Liver (tissue), 8 donors: ENCODE measurements at regions not wholly inside any gene's neighbourhood (a gene's known extent, or its start where the extent isn't known, plus 50 kb on each side); places are given as distances from the start of the nearest gene placed in this dataset.

ENCODE experiments used
- DNase-seq: peaks from one replicate; pipeline ENCODE4 v3.0.0-alpha.2; 2017; ENCODE audit warnings: low spot score
- H3K27ac ChIP-seq, 2 donors: one replicate each; pipeline ENCODE4 v1.7.0; 2013; ENCODE audit warnings: inconsistent platforms in 2 of 2, low read length in 2 of 2, control low read depth in 1 of 2, low read depth in 1 of 2, mild to moderate bottlenecking in 1 of 2
- H3K27me3 ChIP-seq, 4 donors: one replicate each; pipeline versions ENCODE4 v1.6.1 to v1.7.0; 2013; ENCODE audit warnings: low read length in 3 of 4, inconsistent platforms in 1 of 4, mild to moderate bottlenecking in 1 of 4, moderate library complexity in 1 of 4; ENCODE audit not compliant: control insufficient read depth in 4 of 4, insufficient read depth in 4 of 4
- H3K36me3 ChIP-seq, 4 donors: one replicate each; pipeline versions ENCODE4 v1.6.1 to v1.7.0; 2013; ENCODE audit warnings: low read length in 3 of 4, mild to moderate bottlenecking in 3 of 4, low read depth in 1 of 4, moderate library complexity in 1 of 4; ENCODE audit not compliant: control insufficient read depth in 4 of 4, insufficient read depth in 3 of 4
- H3K4me1 ChIP-seq, 4 donors: one replicate each; pipeline versions ENCODE4 v1.6.1 to v1.7.0; 2013; ENCODE audit warnings: low read length in 3 of 4, mild to moderate bottlenecking in 3 of 4, moderate library complexity in 1 of 4; ENCODE audit not compliant: control insufficient read depth in 4 of 4, insufficient read depth in 4 of 4
- H3K4me3 ChIP-seq, 3 donors: one replicate each; pipeline versions ENCODE4 v1.6.1 to v1.7.0; 2013; ENCODE audit warnings: low read length in 3 of 3, control low read depth in 1 of 3, low read depth in 1 of 3, mild to moderate bottlenecking in 1 of 3
- H3K9ac ChIP-seq, 2 donors: one replicate each; pipeline ENCODE4 v1.7.0; 2013; ENCODE audit warnings: low read length in 2 of 2, mild to moderate bottlenecking in 2 of 2, moderate library complexity in 2 of 2, control low read depth in 1 of 2, low read depth in 1 of 2
- H3K9me3 ChIP-seq, 4 donors: one replicate each; pipeline versions ENCODE4 v1.6.1 to v1.7.0; 2013; ENCODE audit warnings: low read length in 3 of 4; ENCODE audit not compliant: control insufficient read depth in 4 of 4
- EGR1 ChIP-seq, 2 donors: IDR thresholded peaks; 2 replicates each; pipeline ENCODE4 v1.6.1; 2016 to 2018; ENCODE audit warnings: antibody characterized with exemption in 2 of 2, low read depth in 2 of 2
- FOXA1 ChIP-seq: IDR thresholded peaks from 2 replicates; pipeline ENCODE4 v1.6.1; 2016; ENCODE audit warnings: antibody characterized with exemption
- GABPA ChIP-seq, 2 donors: IDR thresholded peaks in 1 of 2; conservative IDR thresholded peaks in 1 of 2; 2 replicates each; pipeline ENCODE4 v1.6.1; 2016; ENCODE audit warnings: antibody characterized with exemption in 2 of 2, mild to moderate bottlenecking in 1 of 2, moderate library complexity in 1 of 2
- HNF4A ChIP-seq, 2 donors: conservative IDR thresholded peaks; 2 replicates each; pipeline ENCODE4 v1.6.1; 2016; ENCODE audit warnings: antibody characterized with exemption in 2 of 2, mild to moderate bottlenecking in 2 of 2
- HNF4G ChIP-seq: IDR thresholded peaks from 2 replicates; pipeline ENCODE4 v1.6.1; 2016; ENCODE audit warnings: antibody characterized with exemption
- JUND ChIP-seq, 2 donors: IDR thresholded peaks; 2 replicates each; pipeline ENCODE4 v1.6.1; 2016; ENCODE audit warnings: antibody characterized with exemption in 2 of 2
- NR2F2 ChIP-seq: IDR thresholded peaks from 2 replicates; pipeline ENCODE4 v1.6.1; 2016; ENCODE audit warnings: antibody characterized with exemption
- RAD21 ChIP-seq, 2 donors: IDR thresholded peaks; 2 replicates each; pipeline ENCODE4 v1.6.1; 2016; ENCODE audit warnings: antibody characterized with exemption in 2 of 2, mild to moderate bottlenecking in 2 of 2
- RXRA ChIP-seq, 2 donors: IDR thresholded peaks; 2 replicates each; pipeline ENCODE4 v1.6.1; 2017 to 2018; ENCODE audit warnings: antibody characterized with exemption in 2 of 2, mild to moderate bottlenecking in 1 of 2
- SP1 ChIP-seq: IDR thresholded peaks from 2 replicates; pipeline ENCODE4 v1.6.1; 2018; ENCODE audit warnings: antibody characterized with exemption, mild to moderate bottlenecking
- TAF1 ChIP-seq: conservative IDR thresholded peaks from 2 replicates; pipeline ENCODE4 v1.6.1; 2016; ENCODE audit warnings: antibody characterized with exemption, mild to moderate bottlenecking
- YY1 ChIP-seq: IDR thresholded peaks from 2 replicates; pipeline ENCODE4 v1.6.1; 2016; ENCODE audit warnings: antibody characterized with exemption, mild to moderate bottlenecking
- WGBS: extraction: QIAGEN DNeasy Blood & Tissue Kit; methylation state at CpG from one replicate; pipeline ENCODE4 v1.1.7; 2013; 5-methylcytosine and 5-hydroxymethylcytosine counted together
- TF ChIP-seq, protein P1 (sequence below): IDR thresholded peaks from 2 replicates; pipeline ENCODE4 v1.6.1; 2016; ENCODE audit warnings: antibody characterized with exemption
- TF ChIP-seq, protein P2 (sequence below): IDR thresholded peaks from 2 replicates; pipeline ENCODE4 v1.6.1; 2016; ENCODE audit warnings: antibody characterized with exemption
- TF ChIP-seq, protein P3 (sequence below): fragments of 150-350 bp; IDR thresholded peaks from 2 replicates; pipeline ENCODE4 v1.5.1; 2017; ENCODE audit warnings: improper control_type of control experiment, low read depth, low read length; ENCODE audit not compliant: missing input control
- TF ChIP-seq, protein P4 (sequence below): IDR thresholded peaks from 2 replicates; pipeline ENCODE4 v1.6.1; 2016; ENCODE audit warnings: antibody characterized with exemption, mild to moderate bottlenecking
- donor health status: healthy.
- donor health status: healthy.
- donor health status: healthy.
- donor health status: healthy.
- donor health status: healthy.

DNA sequence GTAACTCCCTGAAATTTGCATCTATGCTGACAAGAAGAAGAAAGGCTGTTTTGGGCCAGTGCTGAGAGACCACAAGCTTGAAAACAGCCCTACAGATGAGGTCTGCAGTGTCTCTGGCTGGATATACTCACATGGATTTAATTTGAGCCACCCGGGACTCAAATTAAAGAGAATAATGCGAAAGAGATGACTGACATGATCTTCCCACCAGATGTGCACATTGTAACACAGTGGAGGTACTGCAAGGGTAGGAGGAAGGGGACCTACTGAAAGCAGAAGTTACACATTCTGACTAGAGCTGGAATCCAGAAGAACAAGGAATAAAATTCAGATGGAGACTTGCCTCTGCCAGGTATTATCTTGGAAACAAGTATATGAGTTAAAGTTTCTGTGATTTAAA, 728.3 kb upstream of the SGO1 start:
- no peak for DNase-seq
- Histone ChIP-seq H3K36me3 (no peaks in the 10 kb centered on the region), H3K27ac (no peak overlapping the region), H3K27me3 (no peaks in the 10 kb centered on the region), H3K4me3 (no peak overlapping the region), H3K9me3 (no peaks in the 10 kb centered on the region), H3K9ac (no peak overlapping the region), H3K4me1 (no peaks in the 10 kb centered on the region)
- TF ChIP-seq RXRA (IDR thresholded peaks at IDR 0.05) (no peak), GABPA (IDR thresholded peaks at IDR 0.05 in 1 of 2, conservative IDR thresholded peaks at IDR 0.05 in 1 of 2) (no peak), YY1 (no peak), TAF1 (no peak), RAD21 (IDR thresholded peaks at IDR 0.05) (no peak), HNF4A (conservative IDR thresholded peaks at IDR 0.05) (no peak), NR2F2 (no peak), HNF4G (no peak), EGR1 (IDR thresholded peaks at IDR 0.05; ENCODE audit: low read depth in 2 of 2) (no peak), JUND (IDR thresholded peaks at IDR 0.05) (no peak), SP1 (no peak)
- TF ChIP-seq, protein P1, sequence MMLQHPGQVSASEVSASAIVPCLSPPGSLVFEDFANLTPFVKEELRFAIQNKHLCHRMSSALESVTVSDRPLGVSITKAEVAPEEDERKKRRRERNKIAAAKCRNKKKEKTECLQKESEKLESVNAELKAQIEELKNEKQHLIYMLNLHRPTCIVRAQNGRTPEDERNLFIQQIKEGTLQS, result no peak
- TF ChIP-seq, protein P2, sequence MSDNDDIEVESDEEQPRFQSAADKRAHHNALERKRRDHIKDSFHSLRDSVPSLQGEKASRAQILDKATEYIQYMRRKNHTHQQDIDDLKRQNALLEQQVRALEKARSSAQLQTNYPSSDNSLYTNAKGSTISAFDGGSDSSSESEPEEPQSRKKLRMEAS, result no peak
- TF ChIP-seq, protein P3, sequence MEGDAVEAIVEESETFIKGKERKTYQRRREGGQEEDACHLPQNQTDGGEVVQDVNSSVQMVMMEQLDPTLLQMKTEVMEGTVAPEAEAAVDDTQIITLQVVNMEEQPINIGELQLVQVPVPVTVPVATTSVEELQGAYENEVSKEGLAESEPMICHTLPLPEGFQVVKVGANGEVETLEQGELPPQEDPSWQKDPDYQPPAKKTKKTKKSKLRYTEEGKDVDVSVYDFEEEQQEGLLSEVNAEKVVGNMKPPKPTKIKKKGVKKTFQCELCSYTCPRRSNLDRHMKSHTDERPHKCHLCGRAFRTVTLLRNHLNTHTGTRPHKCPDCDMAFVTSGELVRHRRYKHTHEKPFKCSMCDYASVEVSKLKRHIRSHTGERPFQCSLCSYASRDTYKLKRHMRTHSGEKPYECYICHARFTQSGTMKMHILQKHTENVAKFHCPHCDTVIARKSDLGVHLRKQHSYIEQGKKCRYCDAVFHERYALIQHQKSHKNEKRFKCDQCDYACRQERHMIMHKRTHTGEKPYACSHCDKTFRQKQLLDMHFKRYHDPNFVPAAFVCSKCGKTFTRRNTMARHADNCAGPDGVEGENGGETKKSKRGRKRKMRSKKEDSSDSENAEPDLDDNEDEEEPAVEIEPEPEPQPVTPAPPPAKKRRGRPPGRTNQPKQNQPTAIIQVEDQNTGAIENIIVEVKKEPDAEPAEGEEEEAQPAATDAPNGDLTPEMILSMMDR, result no peak
- TF ChIP-seq, protein P4, sequence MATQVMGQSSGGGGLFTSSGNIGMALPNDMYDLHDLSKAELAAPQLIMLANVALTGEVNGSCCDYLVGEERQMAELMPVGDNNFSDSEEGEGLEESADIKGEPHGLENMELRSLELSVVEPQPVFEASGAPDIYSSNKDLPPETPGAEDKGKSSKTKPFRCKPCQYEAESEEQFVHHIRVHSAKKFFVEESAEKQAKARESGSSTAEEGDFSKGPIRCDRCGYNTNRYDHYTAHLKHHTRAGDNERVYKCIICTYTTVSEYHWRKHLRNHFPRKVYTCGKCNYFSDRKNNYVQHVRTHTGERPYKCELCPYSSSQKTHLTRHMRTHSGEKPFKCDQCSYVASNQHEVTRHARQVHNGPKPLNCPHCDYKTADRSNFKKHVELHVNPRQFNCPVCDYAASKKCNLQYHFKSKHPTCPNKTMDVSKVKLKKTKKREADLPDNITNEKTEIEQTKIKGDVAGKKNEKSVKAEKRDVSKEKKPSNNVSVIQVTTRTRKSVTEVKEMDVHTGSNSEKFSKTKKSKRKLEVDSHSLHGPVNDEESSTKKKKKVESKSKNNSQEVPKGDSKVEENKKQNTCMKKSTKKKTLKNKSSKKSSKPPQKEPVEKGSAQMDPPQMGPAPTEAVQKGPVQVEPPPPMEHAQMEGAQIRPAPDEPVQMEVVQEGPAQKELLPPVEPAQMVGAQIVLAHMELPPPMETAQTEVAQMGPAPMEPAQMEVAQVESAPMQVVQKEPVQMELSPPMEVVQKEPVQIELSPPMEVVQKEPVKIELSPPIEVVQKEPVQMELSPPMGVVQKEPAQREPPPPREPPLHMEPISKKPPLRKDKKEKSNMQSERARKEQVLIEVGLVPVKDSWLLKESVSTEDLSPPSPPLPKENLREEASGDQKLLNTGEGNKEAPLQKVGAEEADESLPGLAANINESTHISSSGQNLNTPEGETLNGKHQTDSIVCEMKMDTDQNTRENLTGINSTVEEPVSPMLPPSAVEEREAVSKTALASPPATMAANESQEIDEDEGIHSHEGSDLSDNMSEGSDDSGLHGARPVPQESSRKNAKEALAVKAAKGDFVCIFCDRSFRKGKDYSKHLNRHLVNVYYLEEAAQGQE, result no peak
- WGBS, result 89% methylated on average over 2 of the region's 2 CpGs

DNA sequence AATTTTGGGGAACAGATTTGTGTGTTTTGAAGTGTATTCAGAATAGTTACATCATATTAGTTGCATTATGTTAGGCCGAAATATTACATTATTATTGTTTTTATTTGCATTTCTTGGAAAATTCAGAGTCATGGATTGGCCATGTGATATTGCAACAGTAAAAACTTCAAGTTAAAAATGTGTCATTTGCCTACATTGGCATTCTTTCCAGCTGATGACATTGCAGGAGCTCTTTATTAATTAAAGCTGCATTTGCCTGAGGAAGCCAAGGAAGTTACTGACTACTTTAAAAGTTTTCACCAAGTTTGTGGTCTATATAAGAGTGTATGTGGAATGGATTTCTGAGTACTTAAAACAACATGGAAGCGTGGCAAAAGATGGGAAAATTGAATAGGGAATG, 726.4 kb upstream of the SGO1 start:
- TF ChIP-seq FOXA1 (no peak), EGR1 (IDR thresholded peaks at IDR 0.05; ENCODE audit: low read depth in 2 of 2) (no peak)
- TF ChIP-seq, protein P4, result no peak
- Histone ChIP-seq H3K36me3 (no peaks in the 10 kb centered on the region), H3K4me3 (no peak overlapping the region), H3K9ac (no peak overlapping the region), H3K9me3 (no peaks in the 10 kb centered on the region), H3K27ac (no peak overlapping the region), H3K4me1 (no peaks in the 10 kb centered on the region), H3K27me3 (no peaks in the 10 kb centered on the region)
- no peak for DNase-seq
- WGBS, result 82% methylated on average over 2 of the region's 2 CpGs
